GM12878 (cell line): ENCODE measurements at regions not wholly inside any gene's neighbourhood (a gene's known extent, or its start where the extent isn't known, plus 50 kb on each side); places are given as distances from the start of the nearest gene placed in this dataset.

Experiments used
- ATAC-seq: fragments of 200-7000 bp; cut with Tn5 transposase; 3 replicates; pipeline ENCODE4 v1.9.1; 2020; ENCODE audit warnings: mild to moderate bottlenecking, moderate library complexity
- BruUV-seq: library from RNA; stranded (reverse); fragments of 400-500 nt; replicated peaks from 2 replicates; lab custom pipeline; 2021; lab: Mats Ljungman, UMichigan
- CTCF ChIA-PET: fragments of 300-600 bp; sonication (Branson Sonifier 250); formaldehyde crosslinking; extraction: SDS; loops from one replicate; lab custom pipeline; 2021; ENCODE audit warnings: inconsistent platforms; lab: Yijun Ruan, JAX
- POLR2A ChIA-PET: fragments of 350-600 bp; formaldehyde crosslinking; extraction: SDS; loops from one replicate; lab custom pipeline; 2021; ENCODE audit warnings: inconsistent platforms; lab: Charles Lee
- RAD21 ChIA-PET: fragments of 300-600 bp; sonication (Branson Sonifier 250); formaldehyde crosslinking; loops from one replicate; lab custom pipeline; 2023; ENCODE audit warnings: antibody characterized with exemption; ENCODE audit not compliant: unreplicated experiment; lab: Charles Lee
- SMC1A ChIA-PET: fragments of 300-600 bp; sonication (Branson Sonifier 250); formaldehyde crosslinking; loops from one replicate; lab custom pipeline; 2023; ENCODE audit not compliant: unreplicated experiment, uncharacterized antibody; lab: Charles Lee
- DNase-seq: peaks from one replicate; pipeline ENCODE4 v3.0.0-alpha.2; 2011; ENCODE audit warnings: low read depth, low spot score
- FAIRE-seq: peaks from 3 replicates; lab custom pipeline; 2011; peaks lifted over from hg19 to GRCh38; lab: Jason Lieb, UNC
- H2AFZ ChIP-seq: 2 replicates; pipeline ENCODE4 v1.6.0; 2011; ENCODE audit warnings: low read depth, low read length, control low read depth; ENCODE audit not compliant: control insufficient read depth
- H3K27ac ChIP-seq: 2 replicates; pipeline ENCODE4 v1.5.1; 2011; ENCODE audit warnings: control low read depth; ENCODE audit not compliant: control insufficient read depth, insufficient read depth
- H3K27me3 ChIP-seq, 2 experiments: replicated peaks in 1 of 2; 2 replicates each; pipeline versions ENCODE4 v1.6.0 to v1.6.1; 2011; ENCODE audit warnings: low read length in 1 of 2; ENCODE audit not compliant: control insufficient read depth in 2 of 2, insufficient read depth in 2 of 2
- H3K36me3 ChIP-seq, 2 experiments: 2 replicates each; pipeline ENCODE4 v1.5.1; 2011; ENCODE audit warnings: low read length in 1 of 2; ENCODE audit not compliant: control insufficient read depth in 2 of 2, insufficient read depth in 2 of 2
- H3K4me1 ChIP-seq: 2 replicates; pipeline ENCODE4 v1.6.1; 2011; ENCODE audit warnings: mild to moderate bottlenecking, low read length, moderate library complexity, mixed read lengths; ENCODE audit not compliant: control insufficient read depth, insufficient read depth
- H3K4me2 ChIP-seq: 2 replicates; pipeline ENCODE4 v1.6.0; 2011; ENCODE audit warnings: control low read depth; ENCODE audit not compliant: control insufficient read depth, insufficient read depth
- H3K4me3 ChIP-seq: fragments of 200-600 bp; sonication (generic); 2 replicates; pipeline ENCODE4 v1.5.1; 2016
- H3K79me2 ChIP-seq: 2 replicates; pipeline ENCODE4 v1.6.0; 2011; ENCODE audit warnings: low read length; ENCODE audit not compliant: control insufficient read depth, insufficient read depth
- H3K9ac ChIP-seq: 2 replicates; pipeline ENCODE4 v1.8.0; 2011; ENCODE audit warnings: low read length, control low read depth, mixed read lengths; ENCODE audit not compliant: control insufficient read depth, insufficient read depth
- H3K9me3 ChIP-seq: replicated peaks from 3 replicates; pipeline ENCODE4 v1.5.1; 2011; ENCODE audit warnings: mild to moderate bottlenecking, low read length; ENCODE audit not compliant: control insufficient read depth, insufficient read depth
- H4K20me1 ChIP-seq: 2 replicates; pipeline ENCODE4 v1.6.0; 2011; ENCODE audit not compliant: control insufficient read depth, insufficient read depth
- CBFB ChIP-seq: IDR thresholded peaks from 2 replicates; pipeline ENCODE4 v1.6.1; 2016; ENCODE audit warnings: antibody characterized with exemption, low read depth
- CREM ChIP-seq: IDR thresholded peaks from 2 replicates; pipeline ENCODE4 v1.6.1; 2014; ENCODE audit warnings: antibody characterized with exemption, low read depth
- CUX1 ChIP-seq: IDR thresholded peaks from 2 replicates; pipeline ENCODE4 v1.6.1; 2012; ENCODE audit warnings: improper control_type of control experiment, low read depth, low read length; ENCODE audit not compliant: insufficient replicate concordance
- E2F4 ChIP-seq: IDR thresholded peaks from 2 replicates; pipeline ENCODE4 v1.6.1; 2012; ENCODE audit warnings: low read depth, low read length, improper control_type of control experiment
- IRF3 ChIP-seq: fragments of 450-650 bp; IDR thresholded peaks from 2 replicates; pipeline ENCODE4 v1.6.1; 2014; ENCODE audit warnings: mild to moderate bottlenecking
- LARP7 ChIP-seq: fragments of 450-650 bp; IDR thresholded peaks from 2 replicates; pipeline ENCODE4 v1.6.1; 2017; ENCODE audit warnings: mild to moderate bottlenecking
- NR2C1 ChIP-seq: fragments of 450-650 bp; IDR thresholded peaks from 2 replicates; pipeline ENCODE4 v1.6.1; 2017; ENCODE audit warnings: antibody characterized with exemption, mild to moderate bottlenecking, moderate library complexity
- NRF1 ChIP-seq: conservative IDR thresholded peaks from 2 replicates; pipeline ENCODE4 v1.6.1; 2011; ENCODE audit warnings: mild to moderate bottlenecking, low read depth, low read length, improper control_type of control experiment
- SMAD5 ChIP-seq: IDR thresholded peaks from 2 replicates; pipeline ENCODE4 v1.6.1; 2016; ENCODE audit warnings: antibody characterized with exemption, low read depth
- SP1 ChIP-seq: IDR thresholded peaks from one replicate; pipeline ENCODE4 v1.6.1; 2011; ENCODE audit warnings: low read depth, low read length
- SREBF2 ChIP-seq: IDR thresholded peaks from 2 replicates; pipeline ENCODE4 v1.6.1; 2012; ENCODE audit warnings: mild to moderate bottlenecking, low read length
- WGBS: methylation state at CpG from one replicate; pipeline ENCODE4 v1.1.6; 2016; ENCODE audit warnings: low lambda C conversion rate; ENCODE audit not compliant: insufficient replicate concordance, insufficient coverage; ENCODE audit errors: missing lambda C conversion rate; 5-methylcytosine and 5-hydroxymethylcytosine counted together
- in situ Hi-C: fragments of 300-500 bp; cut with MboI; formaldehyde crosslinking; loops from 9 replicates; pipeline ENCODE4 v1.14.3; 2018; ENCODE audit warnings: mixed read lengths
- intact Hi-C: fragments of 100-400 bp; cut with micrococcal nuclease; formaldehyde crosslinking; loops from one replicate; pipeline ENCODE4 v1.14.2; 2022; ENCODE audit not compliant: unreplicated experiment

GRCh38 chr11:25938952-25939351 is 393.0 kb upstream of the ANO3 start (continued):
- TF ChIP-seq CBFB (no peak), E2F4 (no peak), IRF3 (no peak)

- ChIA-PET POLR2A (no interaction called here), CTCF (no interaction called here)
- Histone ChIP-seq H3K36me3 (no peaks in the 10 kb centered on the region), H3K4me2 (no peak overlapping the region), H3K4me1 (no peaks in the 10 kb centered on the region), H3K4me3 (no peak overlapping the region), H3K9me3 (no peaks in the 10 kb centered on the region)
- intact Hi-C loops: no loop called here
- no peak for FAIRE-seq
- TF ChIP-seq SMAD5: no peak
- no peak for TF ChIP-seq E2F4
- TF ChIP-seq SP1: no peak
- no peak for TF ChIP-seq CUX1
- no peak for TF ChIP-seq CREM
- TF ChIP-seq SREBF2: no peak
- no peak for TF ChIP-seq NR2C1
- no peak for TF ChIP-seq LARP7
- TF ChIP-seq NRF1: no peak
- TF ChIP-seq, all 136 proteins: peak for 0
- in situ Hi-C loops: no loop called here
- H2AFZ ChIP-seq: no peak overlapping the region
- no peak for ATAC-seq
- no peaks in the 10 kb centered on the region for H3K27me3 ChIP-seq
- DNase-seq: no peak
- H3K9ac ChIP-seq: no peak overlapping the region
- BruUV-seq: no TSS peak
- H3K79me2 ChIP-seq: no peaks in the 10 kb centered on the region
- no peak overlapping the region for H3K27ac ChIP-seq
- WGBS: 0% methylated on average over 2 of the region's 2 CpGs
- ChIA-PET SMC1A (no interaction called here), RAD21 (no interaction called here)
- H4K20me1 ChIP-seq: no peaks in the 10 kb centered on the region
These were observed 392.2 kb upstream of the ANO3 start for GRCh38 chr11:25939691-25940090.
